ENCODE measurements at regions not wholly inside any gene's neighbourhood (a gene's known extent, or its start where the extent isn't known, plus 50 kb on each side); places are given as distances from the start of the nearest gene placed in this dataset.

DNA sequence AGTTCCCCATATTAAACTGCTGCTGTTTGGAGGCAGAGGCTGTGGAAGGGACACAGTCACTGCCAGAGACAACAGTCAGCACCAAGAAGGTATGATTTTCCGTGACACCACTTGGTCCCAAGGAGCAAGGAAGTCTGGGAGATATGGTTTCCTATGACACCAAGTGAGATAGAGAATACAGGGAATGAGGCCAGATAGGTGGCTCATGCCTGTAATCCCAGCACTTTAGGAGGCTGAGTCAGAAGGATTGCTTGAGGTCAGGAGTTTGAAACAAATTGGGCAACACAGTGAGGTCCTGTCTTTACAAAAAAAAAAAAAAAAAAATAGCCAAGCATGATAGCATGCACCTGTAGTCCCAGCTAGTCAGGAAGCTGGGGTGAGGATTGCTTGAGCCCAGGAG is 90.8 kb downstream of the ABCC12 start (continued):
- TF ChIP-seq, protein P1, sequence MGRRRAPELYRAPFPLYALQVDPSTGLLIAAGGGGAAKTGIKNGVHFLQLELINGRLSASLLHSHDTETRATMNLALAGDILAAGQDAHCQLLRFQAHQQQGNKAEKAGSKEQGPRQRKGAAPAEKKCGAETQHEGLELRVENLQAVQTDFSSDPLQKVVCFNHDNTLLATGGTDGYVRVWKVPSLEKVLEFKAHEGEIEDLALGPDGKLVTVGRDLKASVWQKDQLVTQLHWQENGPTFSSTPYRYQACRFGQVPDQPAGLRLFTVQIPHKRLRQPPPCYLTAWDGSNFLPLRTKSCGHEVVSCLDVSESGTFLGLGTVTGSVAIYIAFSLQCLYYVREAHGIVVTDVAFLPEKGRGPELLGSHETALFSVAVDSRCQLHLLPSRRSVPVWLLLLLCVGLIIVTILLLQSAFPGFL (CRISPR knock-in tag; IDR thresholded peaks at IDR 0.05) = no peak
- no peak for TF ChIP-seq NR2C2 (CRISPR knock-in tag; IDR thresholded peaks at IDR 0.05)
- TF ChIP-seq NR2C2 (tag; IDR thresholded peaks at IDR 0.05) = no peak
- no peak for TF ChIP-seq JUND (IDR thresholded peaks at IDR 0.05; ENCODE audit: borderline replicate concordance, low read depth, low read length)
- no peak for TF ChIP-seq JUND (tag; IDR thresholded peaks at IDR 0.05; ENCODE audit: borderline replicate concordance, low read depth, low read length)
- TF ChIP-seq SFPQ (IDR thresholded peaks at IDR 0.05; ENCODE audit: low read depth, low read length) = no peak
- TF ChIP-seq ZNF324 (CRISPR knock-in tag; IDR thresholded peaks at IDR 0.05) = no peak
- no peak for TF ChIP-seq KDM5B (IDR thresholded peaks at IDR 0.05; ENCODE audit: insufficient replicate concordance, low read depth, low read length)

DNA sequence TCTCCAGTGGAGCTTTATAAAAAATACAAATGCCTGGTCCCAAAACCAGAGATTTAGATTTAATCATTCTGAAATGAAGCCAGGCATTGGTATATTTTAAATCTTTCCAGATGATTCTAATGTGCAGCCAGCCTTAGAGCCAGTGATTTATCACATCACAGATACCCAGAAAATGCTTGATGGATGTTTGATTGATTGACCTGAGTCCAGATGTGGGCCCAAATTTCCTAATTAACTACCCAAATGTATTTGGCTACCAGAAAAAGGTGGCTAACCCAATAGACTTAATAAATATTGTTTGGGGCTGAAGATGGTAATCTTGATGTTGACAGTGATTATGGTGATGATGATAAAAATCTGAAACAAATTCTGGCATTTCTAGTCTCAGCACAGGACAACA is 93.1 kb downstream of the ABCC12 start:
- no peak overlapping the region for H3K4me3 ChIP-seq
- ATAC-seq = no peak
- in situ Hi-C loops (cut with MboI) (no loop called here), intact Hi-C loops (cut with micrococcal nuclease) (no loop called here)
- no peak overlapping the region for H3K4me2 ChIP-seq (ENCODE audit: insufficient read depth, low read length)
- no peak overlapping the region for H3K27ac ChIP-seq (ENCODE audit: extremely low read depth, low read depth, low read length)
- no TSS peak for BruUV-seq (replicated peaks)
- no peaks in the 10 kb centered on the region for H3K9me1 ChIP-seq (ENCODE audit: control insufficient read depth, insufficient read depth, low read length)
- no peak for DNase-seq (ENCODE audit: extremely low read depth in 1 of 4, low spot score in 3 of 4)
- ChIA-PET POLR2A (no interaction called here), CTCF (ENCODE audit: low intra/inter-chr PET ratio) (no interaction called here)
- FAIRE-seq = no peak
- no peaks in the 10 kb centered on the region for H3K36me3 ChIP-seq (ENCODE audit: control insufficient read depth, insufficient read depth, low read length)
- H3K4me1 ChIP-seq (replicated peaks in 1 of 2; ENCODE audit: control insufficient read depth in 2 of 2, insufficient read depth in 2 of 2, low read length in 2 of 2) = no peaks in the 10 kb centered on the region
- no peaks in the 10 kb centered on the region for H3K9me3 ChIP-seq (replicated peaks; ENCODE audit: control insufficient read depth, insufficient read depth, low read depth, low read length)
- H2AFZ ChIP-seq (ENCODE audit: low read depth, low read length) = no peak overlapping the region
- no peaks in the 10 kb centered on the region for H4K20me1 ChIP-seq (replicated peaks; ENCODE audit: control insufficient read depth, insufficient read depth, low read length)
- H3K79me2 ChIP-seq (ENCODE audit: control insufficient read depth, insufficient read depth, low read length) = no peaks in the 10 kb centered on the region
- H3K9ac ChIP-seq (ENCODE audit: insufficient read depth in 1 of 2, low read depth in 2 of 2, low read length in 2 of 2) = no peak overlapping the region
- peaks cover 0 to 2% of the 10 kb centered on the region in 2 experiments; a peak in 1 of 5 replicates for H3K27me3 ChIP-seq (ENCODE audit: control insufficient read depth in 2 of 2, insufficient read depth in 2 of 2, low read length in 2 of 2)
- TF ChIP-seq MTA3 (IDR thresholded peaks at IDR 0.05; ENCODE audit: borderline replicate concordance) (no peak), ATF3 (IDR thresholded peaks at IDR 0.05) (no peak), ATF3 (CRISPR knock-in tag; conservative IDR thresholded peaks at IDR 0.05) (no peak), ZNF316 (IDR thresholded peaks at IDR 0.05) (no peak), RBFOX2 (IDR thresholded peaks at IDR 0.05; ENCODE audit: low read depth, low read length) (no peak), ZBTB12 (CRISPR knock-in tag; IDR thresholded peaks at IDR 0.05) (no peak), NR2F6 (CRISPR knock-in tag; IDR thresholded peaks at IDR 0.05) (no peak)
- TF ChIP-seq, protein P2, sequence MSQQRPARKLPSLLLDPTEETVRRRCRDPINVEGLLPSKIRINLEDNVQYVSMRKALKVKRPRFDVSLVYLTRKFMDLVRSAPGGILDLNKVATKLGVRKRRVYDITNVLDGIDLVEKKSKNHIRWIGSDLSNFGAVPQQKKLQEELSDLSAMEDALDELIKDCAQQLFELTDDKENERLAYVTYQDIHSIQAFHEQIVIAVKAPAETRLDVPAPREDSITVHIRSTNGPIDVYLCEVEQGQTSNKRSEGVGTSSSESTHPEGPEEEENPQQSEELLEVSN (IDR thresholded peaks at IDR 0.05; ENCODE audit: borderline replicate concordance in 1 of 2, extremely low read depth in 1 of 2, insufficient read depth in 1 of 2, insufficient read length in 1 of 2, low read depth in 1 of 2, low read length in 1 of 2, poor library complexity in 1 of 2, severe bottlenecking in 1 of 2) = no peak
